ENCODE measurements at regions not wholly inside any gene's neighbourhood (a gene's known extent, or its start where the extent isn't known, plus 50 kb on each side); places are given as distances from the start of the nearest gene placed in this dataset.
"Not testable (repeated sequence)": the region's sequence is repeated elsewhere in the genome, so short reads cannot be mapped to it uniquely, and the experiment has no call there.

GRCh38 chrX:35590210-35590609, 207.9 kb upstream of the MAGEB16 start:
- no peaks in the 10 kb centered on the region for H3K36me3 ChIP-seq (ENCODE audit: control insufficient read depth, insufficient read depth, low read length)
- TF ChIP-seq CTCF (IDR thresholded peaks at IDR 0.05; ENCODE audit: insufficient read depth, low read length, poor library complexity, severe bottlenecking): no peak

DNA sequence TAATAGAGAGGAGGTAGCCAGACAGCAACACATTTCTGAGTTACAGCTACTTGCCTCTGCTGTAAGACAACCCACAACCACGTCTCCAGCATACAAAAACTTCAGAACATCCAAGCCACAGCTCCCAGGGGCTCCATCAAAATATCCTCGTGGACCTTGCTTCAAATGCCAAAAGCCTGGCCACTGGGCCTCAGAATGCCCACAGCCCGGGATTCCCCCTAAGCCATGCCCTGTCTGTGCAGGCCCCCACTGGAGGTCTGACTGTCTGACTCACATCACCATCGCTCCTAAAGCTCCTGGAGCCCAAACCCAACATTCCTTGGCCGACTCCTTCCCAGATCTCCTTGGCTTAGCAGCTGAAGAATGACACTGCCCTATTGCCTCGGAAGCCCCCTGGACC, 186.6 kb upstream of the MAGEB16 start:
- not testable (repeated sequence) for H3K27me3 ChIP-seq (replicated peaks; ENCODE audit: control insufficient read depth, insufficient read depth, low read length); DNase-seq (ENCODE audit: extremely low read depth, insufficient read length); H3K36me3 ChIP-seq (ENCODE audit: control insufficient read depth, insufficient read depth, low read length); H3K4me3 ChIP-seq (replicated peaks; ENCODE audit: low read depth, low read length)

More at GRCh38 chrX:35590210-35590609, 207.9 kb upstream of the MAGEB16 start:
- H3K4me3 ChIP-seq (replicated peaks; ENCODE audit: low read depth, low read length): no peak overlapping the region
- DNase-seq (ENCODE audit: extremely low read depth, insufficient read length): no peak
- H3K27me3 ChIP-seq (replicated peaks; ENCODE audit: control insufficient read depth, insufficient read depth, low read length): no peaks in the 10 kb centered on the region

DNA sequence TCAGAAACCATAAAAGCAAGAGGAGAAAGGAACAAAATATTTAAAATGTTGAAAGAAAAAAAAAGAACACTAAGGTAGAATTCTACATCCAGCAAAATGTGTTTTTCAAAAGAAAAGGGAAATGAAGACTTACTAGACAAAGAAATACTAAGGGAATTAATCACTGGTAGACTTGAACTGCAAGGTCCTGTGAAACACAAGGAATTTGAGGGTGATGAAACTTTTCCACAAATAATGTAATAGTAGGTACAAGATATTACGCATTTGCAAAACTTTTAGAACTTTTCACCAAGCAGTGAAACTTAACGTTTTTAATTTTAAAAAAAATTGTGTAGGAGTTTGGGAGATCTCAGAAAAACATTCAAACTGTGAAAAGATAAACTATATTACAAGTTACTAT, 180.3 kb upstream of the MAGEB16 start:
- Histone ChIP-seq H3K27me3 (replicated peaks; ENCODE audit: control insufficient read depth, insufficient read depth, low read length) (no peaks in the 10 kb centered on the region), H3K4me3 (replicated peaks; ENCODE audit: low read depth, low read length) (no peak overlapping the region), H3K36me3 (ENCODE audit: control insufficient read depth, insufficient read depth, low read length) (no peaks in the 10 kb centered on the region)
- no peak for TF ChIP-seq CTCF (IDR thresholded peaks at IDR 0.05; ENCODE audit: insufficient read depth, low read length, poor library complexity, severe bottlenecking)
- DNase-seq (ENCODE audit: extremely low read depth, insufficient read length): no peak

GRCh38 chrX:35622040-35622439, 176.1 kb upstream of the MAGEB16 start:
- DNase-seq (ENCODE audit: extremely low read depth, insufficient read length): no peak
- Histone ChIP-seq H3K4me3 (replicated peaks; ENCODE audit: low read depth, low read length) (no peak overlapping the region), H3K36me3 (ENCODE audit: control insufficient read depth, insufficient read depth, low read length) (no peaks in the 10 kb centered on the region), H3K27me3 (replicated peaks; ENCODE audit: control insufficient read depth, insufficient read depth, low read length) (no peaks in the 10 kb centered on the region)
- TF ChIP-seq CTCF (IDR thresholded peaks at IDR 0.05; ENCODE audit: insufficient read depth, low read length, poor library complexity, severe bottlenecking): no peak

GRCh38 chrX:35622601-35623000, 175.5 kb upstream of the MAGEB16 start:
- Histone ChIP-seq H3K27me3 (replicated peaks; ENCODE audit: control insufficient read depth, insufficient read depth, low read length) (no peaks in the 10 kb centered on the region), H3K4me3 (replicated peaks; ENCODE audit: low read depth, low read length) (no peak overlapping the region), H3K36me3 (ENCODE audit: control insufficient read depth, insufficient read depth, low read length) (no peaks in the 10 kb centered on the region)
- no peak for DNase-seq (ENCODE audit: extremely low read depth, insufficient read length)
- TF ChIP-seq CTCF (IDR thresholded peaks at IDR 0.05; ENCODE audit: insufficient read depth, low read length, poor library complexity, severe bottlenecking): no peak

GRCh38 chrX:35625714-35626113, 172.4 kb upstream of the MAGEB16 start:
- H3K36me3 ChIP-seq (ENCODE audit: control insufficient read depth, insufficient read depth, low read length): no peaks in the 10 kb centered on the region
- TF ChIP-seq CTCF (IDR thresholded peaks at IDR 0.05; ENCODE audit: insufficient read depth, low read length, poor library complexity, severe bottlenecking): no peak
- H3K4me3 ChIP-seq (replicated peaks; ENCODE audit: low read depth, low read length): no peak overlapping the region
- peak; percentile 5 for DNase-seq (ENCODE audit: extremely low read depth, insufficient read length)
- no peaks in the 10 kb centered on the region for H3K27me3 ChIP-seq (replicated peaks; ENCODE audit: control insufficient read depth, insufficient read depth, low read length)

All from GM06990 (cell line).